EH (cell line): ENCODE measurements at regions not wholly inside any gene's neighbourhood (a gene's known extent, or its start where the extent isn't known, plus 50 kb on each side); places are given as distances from the start of the nearest gene placed in this dataset.

Experiments used
- DNase-seq: peaks from one replicate; pipeline ENCODE4 v3.0.0-alpha.2; 2015; ENCODE audit warnings: low read depth

GRCh38 chr14:36083317-36083716 is 93.2 kb downstream of the PTCSC3 start:
- DNase-seq = no peak

GRCh38 chr14:36078080-36078479 is 98.4 kb downstream of the PTCSC3 start:
- DNase-seq = no peak

GRCh38 chr14:36076197-36076596 is 100.3 kb downstream of the PTCSC3 start:
- DNase-seq = no peak

- no peak for DNase-seq
These were observed 101.3 kb downstream of the PTCSC3 start for GRCh38 chr14:36075203-36075602.

- no peak for DNase-seq
These were observed 105.8 kb downstream of the PTCSC3 start for GRCh38 chr14:36070720-36071043.

- DNase-seq = peak; percentile 68
These were observed 106.3 kb downstream of the PTCSC3 start for GRCh38 chr14:36070031-36070719.

GRCh38 chr14:36069535-36069900 is 107.0 kb downstream of the PTCSC3 start:
- peak; percentile 45 for DNase-seq

GRCh38 chr14:36068777-36069534 is 107.6 kb downstream of the PTCSC3 start:
- peak; percentile 58 for DNase-seq

- DNase-seq = no peak
These were observed 108.9 kb downstream of the PTCSC3 start for GRCh38 chr14:36067428-36068187.

- DNase-seq = peak; percentile 7
These were observed 109.9 kb downstream of the PTCSC3 start for GRCh38 chr14:36066636-36067035.

- DNase-seq = no peak
These were observed 110.7 kb downstream of the PTCSC3 start for GRCh38 chr14:36065831-36066230.

- no peak for DNase-seq
These were observed 117.0 kb downstream of the PTCSC3 start for GRCh38 chr14:36059531-36059930.

- DNase-seq = peak; percentile 1
These were observed 118.9 kb downstream of the PTCSC3 start for GRCh38 chr14:36057452-36058116.

- no peak for DNase-seq
These were observed 119.7 kb downstream of the PTCSC3 start for GRCh38 chr14:36056845-36057244.

GRCh38 chr14:36055681-36056225 is 120.8 kb downstream of the PTCSC3 start:
- DNase-seq = peak; percentile 20

- DNase-seq = no peak
These were observed 121.5 kb downstream of the PTCSC3 start for GRCh38 chr14:36055052-36055378.

- no peak for DNase-seq
These were observed 122.0 kb downstream of the PTCSC3 start for GRCh38 chr14:36054353-36055051.

GRCh38 chr14:36052681-36053080 is 123.8 kb downstream of the PTCSC3 start:
- DNase-seq = no peak

GRCh38 chr14:36052063-36052462 is 124.5 kb downstream of the PTCSC3 start:
- DNase-seq = no peak

- no peak for DNase-seq
These were observed 127.9 kb downstream of the PTCSC3 start for GRCh38 chr14:36048667-36049066.

GRCh38 chr14:36047912-36048311 is 128.6 kb downstream of the PTCSC3 start:
- DNase-seq = no peak

GRCh38 chr14:36035675-36036074 is 140.8 kb downstream of the PTCSC3 start:
- no peak for DNase-seq
